KMS-11 (cell line): ENCODE measurements at regions not wholly inside any gene's neighbourhood (a gene's known extent, or its start where the extent isn't known, plus 50 kb on each side); places are given as distances from the start of the nearest gene placed in this dataset.

Experiments
- H2AFZ ChIP-seq: fragments of 200-600 bp; sonication (generic); 2 replicates; pipeline ENCODE4 v1.6.1; 2016; ENCODE audit warnings: antibody characterized with exemption, mixed run types, low read depth
- H3K27ac ChIP-seq: fragments of 200-600 bp; sonication (generic); 2 replicates; pipeline ENCODE4 v1.6.1; 2016; ENCODE audit warnings: mild to moderate bottlenecking, mixed run types
- H3K27me3 ChIP-seq: fragments of 200-600 bp; sonication (generic); 2 replicates; pipeline ENCODE4 v1.6.1; 2017; ENCODE audit warnings: mild to moderate bottlenecking, low read depth, mixed run types, moderate library complexity; ENCODE audit not compliant: insufficient read depth
- H3K36me3 ChIP-seq: fragments of 200-600 bp; sonication (generic); 2 replicates; pipeline ENCODE4 v1.6.1; 2017; ENCODE audit warnings: mild to moderate bottlenecking, mixed run types; ENCODE audit not compliant: insufficient read depth
- H3K4me1 ChIP-seq: fragments of 200-600 bp; sonication (generic); 2 replicates; pipeline ENCODE4 v1.6.1; 2016; ENCODE audit warnings: mild to moderate bottlenecking, low read depth, mixed run types; ENCODE audit not compliant: poor library complexity, severe bottlenecking
- H3K4me2 ChIP-seq: fragments of 200-600 bp; sonication (generic); 2 replicates; pipeline ENCODE4 v1.7.0; 2016; ENCODE audit warnings: mild to moderate bottlenecking, mixed run types
- H3K4me3 ChIP-seq: fragments of 200-600 bp; sonication (generic); IDR thresholded peaks from 2 replicates; pipeline ENCODE4 v1.6.1; 2017; ENCODE audit warnings: low read depth, low read length, mixed read lengths; ENCODE audit not compliant: insufficient read depth
- H3K79me2 ChIP-seq: fragments of 200-600 bp; sonication (generic); 2 replicates; pipeline ENCODE4 v1.6.1; 2016; ENCODE audit warnings: low read depth, mixed run types; ENCODE audit not compliant: insufficient read depth
- H3K9ac ChIP-seq: fragments of 200-600 bp; sonication (generic); 2 replicates; pipeline ENCODE4 v1.6.1; 2016; ENCODE audit warnings: mild to moderate bottlenecking, mixed run types
- H4K20me1 ChIP-seq: fragments of 200-600 bp; sonication (generic); 2 replicates; pipeline ENCODE4 v1.6.1; 2016; ENCODE audit warnings: mild to moderate bottlenecking, mixed run types; ENCODE audit not compliant: insufficient read depth
- CTCF ChIP-seq: fragments of 200-600 bp; sonication (generic); conservative IDR thresholded peaks from 2 replicates; pipeline ENCODE4 v1.6.1; 2017; ENCODE audit warnings: low read depth, mild to moderate bottlenecking, antibody characterized with exemption, low read length, moderate library complexity, mixed read lengths

DNA sequence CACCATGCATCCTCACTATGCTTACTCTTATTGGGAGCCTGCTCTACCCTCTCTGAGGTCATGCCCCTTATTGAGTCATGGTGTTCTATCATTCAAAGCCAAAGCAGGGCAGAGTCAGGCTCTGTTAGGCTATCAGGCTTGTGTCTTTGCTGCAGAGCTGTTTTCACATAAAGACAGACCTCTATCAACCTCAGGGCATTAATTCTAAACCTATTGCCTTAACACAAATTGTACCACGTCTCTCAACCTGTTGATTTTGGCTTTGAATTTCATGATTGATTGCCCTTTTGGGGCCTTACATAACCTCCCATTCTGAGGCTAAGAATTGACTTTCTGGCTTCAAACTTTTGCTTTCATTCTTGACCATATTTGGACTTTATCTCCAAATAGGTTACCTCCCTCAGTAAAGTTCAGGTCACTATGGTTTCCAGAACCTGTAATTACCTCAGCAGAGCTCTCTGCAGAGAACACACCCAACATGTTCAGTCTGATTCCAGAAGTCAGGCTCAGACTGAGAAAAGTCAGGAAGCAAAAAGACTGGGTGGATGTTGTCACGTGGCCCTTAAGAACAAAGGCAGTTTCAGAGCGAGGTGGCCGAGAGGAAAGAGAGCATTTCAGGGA is 221.4 kb upstream of the NANOGP8 start:
- Histone ChIP-seq H3K79me2 (no peaks in the 10 kb centered on the region), H3K4me3 (no peak overlapping the region), H3K9ac (no peak overlapping the region), H3K36me3 (no peaks in the 10 kb centered on the region), H4K20me1 (no peaks in the 10 kb centered on the region), H2AFZ (no peak overlapping the region), H3K27ac (no peak overlapping the region), H3K27me3 (no peaks in the 10 kb centered on the region), H3K4me1 (no peaks in the 10 kb centered on the region), H3K4me2 (no peak overlapping the region)
- no peak for TF ChIP-seq CTCF

- H3K9ac ChIP-seq: no peak overlapping the region
- no peak overlapping the region for H3K4me2 ChIP-seq
- H4K20me1 ChIP-seq: no peaks in the 10 kb centered on the region
- H3K4me3 ChIP-seq: no peak overlapping the region
- no peaks in the 10 kb centered on the region for H3K27me3 ChIP-seq
- H3K36me3 ChIP-seq: no peaks in the 10 kb centered on the region
- no peaks in the 10 kb centered on the region for H3K4me1 ChIP-seq
- H2AFZ ChIP-seq: no peak overlapping the region
- no peak overlapping the region for H3K27ac ChIP-seq
- TF ChIP-seq CTCF: no peak
- no peaks in the 10 kb centered on the region for H3K79me2 ChIP-seq
Observed at GRCh38 chr15:35305946-35306345, 220.9 kb upstream of the NANOGP8 start.

GRCh38 chr15:35305031-35305550 is 220.0 kb upstream of the NANOGP8 start:
- Histone ChIP-seq H3K4me1 (no peaks in the 10 kb centered on the region), H3K27ac (no peak overlapping the region), H3K4me3 (no peak overlapping the region), H2AFZ (no peak overlapping the region), H3K27me3 (no peaks in the 10 kb centered on the region), H3K4me2 (no peak overlapping the region), H3K79me2 (no peaks in the 10 kb centered on the region), H4K20me1 (no peaks in the 10 kb centered on the region), H3K36me3 (no peaks in the 10 kb centered on the region), H3K9ac (no peak overlapping the region)
- no peak for TF ChIP-seq CTCF

DNA sequence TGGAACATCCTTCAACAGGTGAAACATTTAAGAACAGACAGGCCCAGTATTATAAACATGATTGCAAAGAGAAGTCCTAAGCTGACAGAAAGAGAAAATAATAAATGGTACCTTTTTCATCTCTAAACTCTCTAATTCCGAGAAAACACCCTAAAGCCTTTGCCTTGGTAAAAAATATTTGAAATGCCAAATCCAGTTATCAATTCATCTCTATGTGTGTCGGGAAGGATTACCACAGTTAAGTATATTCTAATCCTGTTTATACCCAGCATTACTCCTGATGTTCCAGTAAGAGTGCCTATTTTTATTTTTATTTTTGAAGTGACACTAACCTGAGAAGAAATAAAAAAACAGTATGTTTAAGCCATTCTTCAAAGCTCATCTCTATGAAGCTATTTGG is 219.3 kb upstream of the NANOGP8 start:
- Histone ChIP-seq H3K36me3 (no peaks in the 10 kb centered on the region), H3K79me2 (no peaks in the 10 kb centered on the region), H3K27me3 (no peaks in the 10 kb centered on the region), H3K4me3 (no peak overlapping the region), H4K20me1 (no peaks in the 10 kb centered on the region), H3K9ac (no peak overlapping the region), H3K27ac (no peak overlapping the region), H3K4me1 (no peaks in the 10 kb centered on the region), H2AFZ (no peak overlapping the region), H3K4me2 (no peak overlapping the region)
- no peak for TF ChIP-seq CTCF
